ENCODE measurements at regions not wholly inside any gene's neighbourhood (a gene's known extent, or its start where the extent isn't known, plus 50 kb on each side); places are given as distances from the start of the nearest gene placed in this dataset.

- Histone ChIP-seq H3K4me3 (ENCODE audit: low read length) (no peak overlapping the region), H3K27me3 (ENCODE audit: insufficient read depth, low read length) (no peaks in the 10 kb centered on the region), H3K27ac (ENCODE audit: low read length) (no peak overlapping the region), H3K9me3 (ENCODE audit: insufficient read depth, low read depth, low read length) (no peaks in the 10 kb centered on the region), H3K4me1 (ENCODE audit: insufficient read depth, low read length) (peaks cover under 1% of the 10 kb centered on the region; the same call in 1 of the 2 replicates), H3K9ac (ENCODE audit: low read depth, low read length) (no peak overlapping the region), H3K36me3 (ENCODE audit: insufficient read depth, low read depth, low read length) (no peaks in the 10 kb centered on the region)
Measured at GRCh38 chr17:70901870-70902269, 732.5 kb downstream of the KCNJ2 start.

DNA sequence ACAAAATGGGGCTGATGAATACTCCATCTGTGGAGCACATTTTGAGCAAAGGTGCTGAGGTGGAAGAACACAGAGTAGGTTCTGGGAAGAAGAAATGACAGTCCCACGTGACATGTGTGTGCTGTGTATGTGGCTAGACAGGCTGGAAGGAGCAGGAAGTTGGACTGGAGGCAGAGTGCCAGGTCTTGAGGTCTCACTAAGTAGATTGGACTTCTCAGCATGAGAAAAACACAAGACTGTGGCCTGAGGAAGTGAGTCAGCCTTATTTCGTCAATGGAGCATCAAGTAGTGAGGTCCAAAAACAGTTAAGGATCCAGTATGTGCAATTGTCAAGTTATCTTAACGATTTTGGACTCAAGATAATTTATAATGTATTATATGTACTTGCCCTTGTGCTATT, 736.5 kb downstream of the KCNJ2 start:
- H3K36me3 ChIP-seq (ENCODE audit: insufficient read depth, low read depth, low read length) = no peaks in the 10 kb centered on the region
- no peaks in the 10 kb centered on the region for H3K27me3 ChIP-seq (ENCODE audit: insufficient read depth, low read length)
- H3K4me1 ChIP-seq (ENCODE audit: insufficient read depth, low read length) = 0 out of 2 replicates have a peak, but pooled peaks cover 3% of the 10 kb centered on the region
- no peaks in the 10 kb centered on the region for H3K9me3 ChIP-seq (ENCODE audit: insufficient read depth, low read depth, low read length)
- no peak overlapping the region for H3K27ac ChIP-seq (ENCODE audit: low read length)
- no peak overlapping the region for H3K9ac ChIP-seq (ENCODE audit: low read depth, low read length)
- H3K4me3 ChIP-seq (ENCODE audit: low read length) = no peak overlapping the region

GRCh38 chr17:70906808-70907207, 737.5 kb downstream of the KCNJ2 start:
- H3K27me3 ChIP-seq (ENCODE audit: insufficient read depth, low read length) = no peaks in the 10 kb centered on the region
- H3K4me1 ChIP-seq (ENCODE audit: insufficient read depth, low read length) = 0 out of 2 replicates have a peak, but pooled peaks cover 3% of the 10 kb centered on the region

GRCh38 chr17:70912716-70913485, 743.6 kb downstream of the KCNJ2 start:
- H3K4me1 ChIP-seq (ENCODE audit: insufficient read depth, low read length) = no peaks in the 10 kb centered on the region
- no peak overlapping the region for H3K4me3 ChIP-seq (ENCODE audit: low read length)
- no peaks in the 10 kb centered on the region for H3K27me3 ChIP-seq (ENCODE audit: insufficient read depth, low read length)
- peaks cover 21% of the 10 kb centered on the region for H3K9me3 ChIP-seq (ENCODE audit: insufficient read depth, low read depth, low read length)
- no peak overlapping the region for H3K27ac ChIP-seq (ENCODE audit: low read length)
- no peak overlapping the region for H3K9ac ChIP-seq (ENCODE audit: low read depth, low read length)
- H3K36me3 ChIP-seq (ENCODE audit: insufficient read depth, low read depth, low read length) = no peaks in the 10 kb centered on the region

More at GRCh38 chr17:70906808-70907207, 737.5 kb downstream of the KCNJ2 start:
- H3K9ac ChIP-seq (ENCODE audit: low read depth, low read length) = no peak overlapping the region
- H3K4me3 ChIP-seq (ENCODE audit: low read length) = no peak overlapping the region
- no peaks in the 10 kb centered on the region for H3K9me3 ChIP-seq (ENCODE audit: insufficient read depth, low read depth, low read length)
- no peaks in the 10 kb centered on the region for H3K36me3 ChIP-seq (ENCODE audit: insufficient read depth, low read depth, low read length)
- no peak overlapping the region for H3K27ac ChIP-seq (ENCODE audit: low read length)

GRCh38 chr17:70916469-70916868, 747.1 kb downstream of the KCNJ2 start:
- Histone ChIP-seq H3K27ac (ENCODE audit: low read length) (no peak overlapping the region), H3K36me3 (ENCODE audit: insufficient read depth, low read depth, low read length) (no peaks in the 10 kb centered on the region), H3K4me3 (ENCODE audit: low read length) (no peak overlapping the region), H3K9me3 (ENCODE audit: insufficient read depth, low read depth, low read length) (peaks cover 40% of the 10 kb centered on the region), H3K9ac (ENCODE audit: low read depth, low read length) (no peak overlapping the region), H3K27me3 (ENCODE audit: insufficient read depth, low read length) (no peaks in the 10 kb centered on the region), H3K4me1 (ENCODE audit: insufficient read depth, low read length) (no peaks in the 10 kb centered on the region)

- Histone ChIP-seq H3K4me1 (ENCODE audit: insufficient read depth, low read length) (no peaks in the 10 kb centered on the region), H3K9me3 (ENCODE audit: insufficient read depth, low read depth, low read length) (peaks cover 40% of the 10 kb centered on the region), H3K27me3 (ENCODE audit: insufficient read depth, low read length) (no peaks in the 10 kb centered on the region), H3K4me3 (ENCODE audit: low read length) (no peak overlapping the region), H3K27ac (ENCODE audit: low read length) (no peak overlapping the region), H3K36me3 (ENCODE audit: insufficient read depth, low read depth, low read length) (no peaks in the 10 kb centered on the region), H3K9ac (ENCODE audit: low read depth, low read length) (no peak overlapping the region)
Measured at GRCh38 chr17:70919241-70919640, 749.9 kb downstream of the KCNJ2 start.

- Histone ChIP-seq H3K9ac (ENCODE audit: low read depth, low read length) (no peak overlapping the region), H3K9me3 (ENCODE audit: insufficient read depth, low read depth, low read length) (peaks cover 40% of the 10 kb centered on the region), H3K36me3 (ENCODE audit: insufficient read depth, low read depth, low read length) (no peaks in the 10 kb centered on the region), H3K27me3 (ENCODE audit: insufficient read depth, low read length) (no peaks in the 10 kb centered on the region), H3K4me1 (ENCODE audit: insufficient read depth, low read length) (no peaks in the 10 kb centered on the region), H3K27ac (ENCODE audit: low read length) (no peak overlapping the region), H3K4me3 (ENCODE audit: low read length) (no peak overlapping the region)
Measured at GRCh38 chr17:70920416-70920815, 751.1 kb downstream of the KCNJ2 start.

- Histone ChIP-seq H3K36me3 (ENCODE audit: insufficient read depth, low read depth, low read length) (no peaks in the 10 kb centered on the region), H3K4me1 (ENCODE audit: insufficient read depth, low read length) (no peaks in the 10 kb centered on the region), H3K4me3 (ENCODE audit: low read length) (no peak overlapping the region), H3K27me3 (ENCODE audit: insufficient read depth, low read length) (no peaks in the 10 kb centered on the region), H3K9ac (ENCODE audit: low read depth, low read length) (no peak overlapping the region), H3K27ac (ENCODE audit: low read length) (no peak overlapping the region), H3K9me3 (ENCODE audit: insufficient read depth, low read depth, low read length) (peaks cover 24% of the 10 kb centered on the region)
Measured at GRCh38 chr17:70922268-70922667, 752.9 kb downstream of the KCNJ2 start.

DNA sequence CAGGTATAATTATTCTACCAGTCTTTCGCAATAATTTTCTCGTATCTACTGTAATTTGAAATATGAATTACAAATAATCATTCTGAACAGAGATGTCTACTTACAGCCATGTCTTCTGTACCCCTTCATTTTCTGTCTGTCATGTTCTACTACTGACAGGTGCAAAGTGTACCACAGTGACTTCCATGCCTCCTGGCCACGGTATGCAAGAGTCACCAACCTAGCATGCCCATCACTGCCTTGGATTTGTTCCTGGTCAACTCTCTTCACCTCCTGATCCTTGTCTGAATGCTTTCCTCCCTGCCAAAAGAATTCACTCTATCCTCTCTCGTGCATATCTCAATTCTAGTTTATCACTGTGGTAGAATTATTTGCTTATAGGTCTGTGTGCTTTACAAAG, 755.4 kb downstream of the KCNJ2 start:
- no peak overlapping the region for H3K27ac ChIP-seq (ENCODE audit: low read length)
- no peaks in the 10 kb centered on the region for H3K36me3 ChIP-seq (ENCODE audit: insufficient read depth, low read depth, low read length)
- H3K4me1 ChIP-seq (ENCODE audit: insufficient read depth, low read length) = no peaks in the 10 kb centered on the region
- no peaks in the 10 kb centered on the region for H3K27me3 ChIP-seq (ENCODE audit: insufficient read depth, low read length)
- H3K9me3 ChIP-seq (ENCODE audit: insufficient read depth, low read depth, low read length) = peaks cover 5% of the 10 kb centered on the region
- no peak overlapping the region for H3K4me3 ChIP-seq (ENCODE audit: low read length)
- no peak overlapping the region for H3K9ac ChIP-seq (ENCODE audit: low read depth, low read length)

GRCh38 chr17:70929226-70929625, 759.9 kb downstream of the KCNJ2 start:
- Histone ChIP-seq H3K4me1 (ENCODE audit: insufficient read depth, low read length) (no peaks in the 10 kb centered on the region), H3K27ac (ENCODE audit: low read length) (no peak overlapping the region), H3K9ac (ENCODE audit: low read depth, low read length) (no peak overlapping the region), H3K9me3 (ENCODE audit: insufficient read depth, low read depth, low read length) (no peaks in the 10 kb centered on the region), H3K27me3 (ENCODE audit: insufficient read depth, low read length) (no peaks in the 10 kb centered on the region), H3K36me3 (ENCODE audit: insufficient read depth, low read depth, low read length) (no peaks in the 10 kb centered on the region), H3K4me3 (ENCODE audit: low read length) (no peak overlapping the region)

DNA sequence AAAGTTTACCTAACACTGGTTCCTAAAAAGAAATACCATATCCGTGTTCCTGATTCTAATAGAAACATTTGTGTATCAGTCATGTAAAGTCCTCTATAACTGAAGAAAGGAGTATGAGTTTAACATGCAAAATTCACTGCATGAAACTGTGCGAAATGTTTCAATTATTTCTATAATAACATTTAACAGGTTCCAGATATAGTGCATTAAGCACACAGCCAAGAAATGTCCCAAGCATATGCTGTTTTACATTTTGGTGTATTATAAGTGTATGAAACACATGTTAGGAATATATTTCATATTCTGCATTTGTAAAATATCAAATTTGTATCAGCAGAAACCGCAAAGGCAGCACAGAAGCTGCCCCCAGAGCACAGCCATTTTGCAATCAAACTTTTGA, 764.9 kb downstream of the KCNJ2 start:
- no peaks in the 10 kb centered on the region for H3K4me1 ChIP-seq (ENCODE audit: insufficient read depth, low read length)
- no peak overlapping the region for H3K9ac ChIP-seq (ENCODE audit: low read depth, low read length)
- H3K36me3 ChIP-seq (ENCODE audit: insufficient read depth, low read depth, low read length) = no peaks in the 10 kb centered on the region
- H3K9me3 ChIP-seq (ENCODE audit: insufficient read depth, low read depth, low read length) = no peaks in the 10 kb centered on the region
- no peaks in the 10 kb centered on the region for H3K27me3 ChIP-seq (ENCODE audit: insufficient read depth, low read length)
- no peak overlapping the region for H3K4me3 ChIP-seq (ENCODE audit: low read length)
- H3K27ac ChIP-seq (ENCODE audit: low read length) = no peak overlapping the region

- H3K4me3 ChIP-seq (ENCODE audit: low read length) = no peak overlapping the region
- H3K27ac ChIP-seq (ENCODE audit: low read length) = no peak overlapping the region
- H3K4me1 ChIP-seq (ENCODE audit: insufficient read depth, low read length) = no peaks in the 10 kb centered on the region
- no peaks in the 10 kb centered on the region for H3K9me3 ChIP-seq (ENCODE audit: insufficient read depth, low read depth, low read length)
- H3K36me3 ChIP-seq (ENCODE audit: insufficient read depth, low read depth, low read length) = no peaks in the 10 kb centered on the region
- no peaks in the 10 kb centered on the region for H3K27me3 ChIP-seq (ENCODE audit: insufficient read depth, low read length)
- no peak overlapping the region for H3K9ac ChIP-seq (ENCODE audit: low read depth, low read length)
Measured at GRCh38 chr17:70934835-70935234, 765.5 kb downstream of the KCNJ2 start.

All from iPS-20b (cell line).